SK-N-SH treated with all-trans-retinoic acid at 6 μM for 48 hours (cell line): ENCODE measurements at regions not wholly inside any gene's neighbourhood (a gene's known extent, or its start where the extent isn't known, plus 50 kb on each side); places are given as distances from the start of the nearest gene placed in this dataset.

Source experiments
- ARNTL ChIP-seq: fragments of 450-650 bp; formaldehyde crosslinking; IDR thresholded peaks from 2 replicates; pipeline ENCODE4 v1.5.0; 2020; ENCODE audit warnings: low read depth, mild to moderate bottlenecking, moderate library complexity, borderline replicate concordance
- CSDC2 ChIP-seq: fragments of 250-450 bp; sonication (Bioruptor Pico); IDR thresholded peaks from 2 replicates; pipeline ENCODE4 v1.5.0; 2020; ENCODE audit warnings: mild to moderate bottlenecking, moderate library complexity
- ESRRG ChIP-seq: fragments of 250-450 bp; sonication (Bioruptor Pico); IDR thresholded peaks from 2 replicates; pipeline ENCODE4 v1.6.1; 2021; ENCODE audit warnings: mild to moderate bottlenecking
- GLIS3 ChIP-seq: fragments of 250-450 bp; sonication (Bioruptor Pico); IDR thresholded peaks from 2 replicates; pipeline ENCODE4 v1.5.0; 2020; ENCODE audit warnings: mild to moderate bottlenecking, moderate library complexity
- PATZ1 ChIP-seq: fragments of 250-450 bp; sonication (Bioruptor Pico); IDR thresholded peaks from 2 replicates; pipeline ENCODE4 v1.8.0; 2020; ENCODE audit warnings: mild to moderate bottlenecking, moderate library complexity, borderline replicate concordance
- POU6F1 ChIP-seq: fragments of 250-450 bp; sonication (Bioruptor Pico); IDR thresholded peaks from 2 replicates; pipeline ENCODE4 v1.8.0; 2021; ENCODE audit warnings: low read depth, mild to moderate bottlenecking, moderate library complexity, borderline replicate concordance
- RARB ChIP-seq: fragments of 250-450 bp; sonication (Bioruptor Pico); IDR thresholded peaks from 2 replicates; pipeline ENCODE4 v1.8.0; 2021; ENCODE audit warnings: mild to moderate bottlenecking, moderate library complexity
- TOX ChIP-seq: fragments of 250-450 bp; sonication (Bioruptor Pico); IDR thresholded peaks from 2 replicates; pipeline ENCODE4 v1.8.0; 2021; ENCODE audit warnings: mild to moderate bottlenecking, moderate library complexity, borderline replicate concordance
- TSHZ2 ChIP-seq: fragments of 250-450 bp; sonication (Bioruptor Pico); IDR thresholded peaks from 2 replicates; pipeline ENCODE4 v1.5.0; 2020; ENCODE audit warnings: mild to moderate bottlenecking, moderate library complexity
- ZC3H10 ChIP-seq: fragments of 250-450 bp; sonication (Bioruptor Pico); IDR thresholded peaks from 2 replicates; pipeline ENCODE4 v1.5.1; 2021; ENCODE audit warnings: mild to moderate bottlenecking, moderate library complexity
- ZFP30 ChIP-seq: fragments of 450-650 bp; formaldehyde crosslinking; IDR thresholded peaks from 2 replicates; pipeline ENCODE4 v1.5.0; 2022; ENCODE audit warnings: mild to moderate bottlenecking, moderate library complexity
- ZNF565 ChIP-seq: fragments of 450-650 bp; formaldehyde crosslinking; conservative IDR thresholded peaks from 2 replicates; pipeline ENCODE4 v1.5.0; 2020; ENCODE audit warnings: low read depth, mild to moderate bottlenecking, moderate library complexity
- ZNF70 ChIP-seq: fragments of 450-650 bp; formaldehyde crosslinking; IDR thresholded peaks from 2 replicates; pipeline ENCODE4 v1.5.0; 2020; ENCODE audit warnings: mild to moderate bottlenecking, moderate library complexity
- TF ChIP-seq, protein P1 (sequence below): fragments of 250-450 bp; sonication (Bioruptor Pico); IDR thresholded peaks from 2 replicates; pipeline ENCODE4 v1.5.1; 2020; ENCODE audit warnings: low read depth, mild to moderate bottlenecking, moderate library complexity

GRCh38 chr7:52753855-52754254 is 281.6 kb upstream of the POM121L12 start:
- TF ChIP-seq TSHZ2 (CRISPR knock-in tag) (no peak), ZFP30 (CRISPR knock-in tag) (no peak), ZNF565 (CRISPR knock-in tag) (no peak), PATZ1 (CRISPR knock-in tag) (no peak), RARB (CRISPR knock-in tag) (no peak), ARNTL (CRISPR knock-in tag) (no peak), ZNF70 (CRISPR knock-in tag) (no peak), GLIS3 (CRISPR knock-in tag) (no peak), TOX (CRISPR knock-in tag) (no peak), ESRRG (CRISPR knock-in tag) (no peak), POU6F1 (CRISPR knock-in tag) (no peak), ZC3H10 (CRISPR knock-in tag) (no peak), CSDC2 (no peak)
- TF ChIP-seq, protein P1, sequence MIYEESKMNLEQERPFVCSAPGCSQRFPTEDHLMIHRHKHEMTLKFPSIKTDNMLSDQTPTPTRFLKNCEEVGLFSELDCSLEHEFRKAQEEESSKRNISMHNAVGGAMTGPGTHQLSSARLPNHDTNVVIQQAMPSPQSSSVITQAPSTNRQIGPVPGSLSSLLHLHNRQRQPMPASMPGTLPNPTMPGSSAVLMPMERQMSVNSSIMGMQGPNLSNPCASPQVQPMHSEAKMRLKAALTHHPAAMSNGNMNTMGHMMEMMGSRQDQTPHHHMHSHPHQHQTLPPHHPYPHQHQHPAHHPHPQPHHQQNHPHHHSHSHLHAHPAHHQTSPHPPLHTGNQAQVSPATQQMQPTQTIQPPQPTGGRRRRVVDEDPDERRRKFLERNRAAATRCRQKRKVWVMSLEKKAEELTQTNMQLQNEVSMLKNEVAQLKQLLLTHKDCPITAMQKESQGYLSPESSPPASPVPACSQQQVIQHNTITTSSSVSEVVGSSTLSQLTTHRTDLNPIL (CRISPR knock-in tag) = no peak
